CD4-positive, alpha-beta T cell (primary cell): ENCODE measurements at regions not wholly inside any gene's neighbourhood (a gene's known extent, or its start where the extent isn't known, plus 50 kb on each side); places are given as distances from the start of the nearest gene placed in this dataset.
"Not testable (repeated sequence)": the region's sequence is repeated elsewhere in the genome, so short reads cannot be mapped to it uniquely, and the experiment has no call there.

Source experiments
- ATAC-seq: fragments of 200-7000 bp; cut with Tn5 transposase; one replicate; pipeline ENCODE4 v1.10.0; 2022; ENCODE audit warnings: mild to moderate bottlenecking; ENCODE audit not compliant: poor library complexity
- CTCF ChIA-PET: fragments of 350-600 bp; sonication (Branson Sonifier 250); formaldehyde crosslinking; loops from one replicate; lab custom pipeline; 2021; ENCODE audit warnings: antibody characterized with exemption, inconsistent platforms; lab: Charles Lee
- POLR2A ChIA-PET: fragments of 350-600 bp; sonication (Branson Sonifier 250); formaldehyde crosslinking; loops from one replicate; lab custom pipeline; 2021; ENCODE audit warnings: antibody characterized with exemption, inconsistent platforms; lab: Charles Lee
- DNase-seq, 14 experiments: peaks; one replicate each; pipeline ENCODE4 v3.0.0-alpha.2; 2013 to 2020; ENCODE audit warnings: mixed read lengths in 2 of 14
- H3K27ac ChIP-seq, 2 donors: one replicate each; pipeline versions ENCODE4 v1.5.1 to v1.7.0; 2013; ENCODE audit warnings: low read length in 2 of 2, low read depth in 1 of 2, mild to moderate bottlenecking in 1 of 2
- H3K27me3 ChIP-seq, 2 experiments: 1 replicate in 1 of 2; 2 replicates in 1 of 2; pipeline versions ENCODE4 v1.6.1 to v1.7.0; 2013; ENCODE audit warnings: low read length in 2 of 2, control low read depth in 1 of 2, mild to moderate bottlenecking in 1 of 2, moderate library complexity in 1 of 2; ENCODE audit not compliant: insufficient read depth in 2 of 2, control insufficient read depth in 1 of 2
- H3K36me3 ChIP-seq: one replicate; pipeline ENCODE4 v1.6.1; 2013; ENCODE audit warnings: low read length, control low read depth; ENCODE audit not compliant: insufficient read depth
- H3K4me1 ChIP-seq: one replicate; pipeline ENCODE4 v1.6.1; 2013; ENCODE audit warnings: low read length, control low read depth; ENCODE audit not compliant: insufficient read depth
- H3K4me3 ChIP-seq: one replicate; pipeline ENCODE4 v1.5.1; 2013; ENCODE audit warnings: mild to moderate bottlenecking, low read length, moderate library complexity
- H3K9me3 ChIP-seq, 2 experiments: 1 replicate in 1 of 2; 2 replicates in 1 of 2; pipeline versions ENCODE4 v1.6.1 to v1.7.0; 2013; ENCODE audit warnings: low read length in 2 of 2, mild to moderate bottlenecking in 2 of 2, control low read depth in 1 of 2, moderate library complexity in 1 of 2; ENCODE audit not compliant: control insufficient read depth in 1 of 2, insufficient read depth in 1 of 2
- H3K27ac Mint-ChIP-seq: one replicate; pipeline ENCODE4 v1.8.0; 2020; ENCODE audit warnings: mixed read lengths
- H3K27me3 Mint-ChIP-seq: one replicate; pipeline ENCODE4 v1.8.0; 2021; ENCODE audit warnings: mixed read lengths
- H3K36me3 Mint-ChIP-seq: one replicate; pipeline ENCODE4 v1.8.0; 2021; ENCODE audit warnings: low read depth, mixed read lengths
- H3K4me1 Mint-ChIP-seq: one replicate; pipeline ENCODE4 v1.8.0; 2021; ENCODE audit warnings: low read depth, mixed read lengths
- H3K4me3 Mint-ChIP-seq: one replicate; pipeline ENCODE4 v1.8.0; 2020; ENCODE audit warnings: mild to moderate bottlenecking, mixed read lengths
- H3K9me3 Mint-ChIP-seq: one replicate; pipeline ENCODE4 v1.8.0; 2020; ENCODE audit warnings: mixed read lengths
- intact Hi-C, 2 experiments: fragments of 100-400 bp; cut with DNase I in 1 of 2; cut with micrococcal nuclease in 1 of 2; formaldehyde crosslinking; loops; one replicate each; pipeline versions ENCODE4 v1.15.1 to v1.9.0; 2023 to 2025; cut with DNase I, micrococcal nuclease
- TF ChIP-seq, protein P1 (sequence below): fragments of 200-600 bp; IDR thresholded peaks from one replicate; pipeline ENCODE4 v1.8.0; 2022; ENCODE audit warnings: antibody characterized with exemption, mild to moderate bottlenecking

DNA sequence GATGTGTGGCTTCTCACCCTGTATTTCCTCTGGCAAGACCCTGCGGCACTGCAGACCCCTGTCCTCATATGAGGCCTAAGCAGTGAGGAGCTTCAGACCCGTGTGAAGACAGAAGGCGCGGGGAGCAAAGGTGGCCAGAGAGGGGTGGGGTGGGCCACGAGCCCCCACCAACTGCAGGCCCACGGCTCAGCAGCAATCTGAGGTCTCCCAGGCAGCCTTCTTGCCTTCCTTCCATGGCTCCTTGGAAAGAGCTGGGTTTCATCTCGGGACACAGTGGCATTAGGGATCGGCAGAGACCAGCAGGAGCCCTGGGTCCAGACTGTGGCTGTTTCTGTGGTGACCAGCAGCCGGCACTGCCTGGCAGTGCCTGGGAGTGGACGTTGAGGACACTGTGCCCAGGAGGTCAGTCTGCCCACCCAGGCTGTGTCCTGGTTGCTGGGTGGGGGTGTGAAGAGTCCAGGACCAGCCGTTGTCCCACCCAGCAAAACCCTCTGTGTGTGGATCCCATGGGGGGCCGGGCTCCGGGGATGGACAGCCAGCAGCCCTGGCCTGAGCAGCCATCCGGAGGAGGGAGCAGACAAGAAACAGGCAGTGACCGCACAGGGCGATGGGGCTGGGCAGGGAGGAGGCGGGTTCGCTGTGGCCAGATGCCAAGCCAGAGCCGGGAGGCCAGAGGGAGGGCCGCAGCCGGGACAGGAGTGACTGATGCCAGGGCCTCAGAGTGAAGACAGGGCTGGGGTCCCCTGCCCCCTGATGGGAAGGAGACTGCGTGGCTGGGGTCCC, 73.8 kb downstream of the RRM2 start:
- H3K4me1 Mint-ChIP-seq = no peaks in the 10 kb centered on the region
- H3K27me3 Mint-ChIP-seq = no peaks in the 10 kb centered on the region
- H3K36me3 ChIP-seq = no peaks in the 10 kb centered on the region
- no peak overlapping the region for H3K4me3 Mint-ChIP-seq
- ATAC-seq (no peak), DNase-seq (no peak)
- ChIA-PET CTCF (no interaction called here), POLR2A (no interaction called here)
- H3K9me3 Mint-ChIP-seq = no peaks in the 10 kb centered on the region
- H3K9me3 ChIP-seq = peaks cover 0 to under 1% of the 10 kb centered on the region in 2 experiments
- H3K27ac Mint-ChIP-seq = no peak overlapping the region
- H3K4me3 ChIP-seq = no peak overlapping the region
- TF ChIP-seq, protein P1, sequence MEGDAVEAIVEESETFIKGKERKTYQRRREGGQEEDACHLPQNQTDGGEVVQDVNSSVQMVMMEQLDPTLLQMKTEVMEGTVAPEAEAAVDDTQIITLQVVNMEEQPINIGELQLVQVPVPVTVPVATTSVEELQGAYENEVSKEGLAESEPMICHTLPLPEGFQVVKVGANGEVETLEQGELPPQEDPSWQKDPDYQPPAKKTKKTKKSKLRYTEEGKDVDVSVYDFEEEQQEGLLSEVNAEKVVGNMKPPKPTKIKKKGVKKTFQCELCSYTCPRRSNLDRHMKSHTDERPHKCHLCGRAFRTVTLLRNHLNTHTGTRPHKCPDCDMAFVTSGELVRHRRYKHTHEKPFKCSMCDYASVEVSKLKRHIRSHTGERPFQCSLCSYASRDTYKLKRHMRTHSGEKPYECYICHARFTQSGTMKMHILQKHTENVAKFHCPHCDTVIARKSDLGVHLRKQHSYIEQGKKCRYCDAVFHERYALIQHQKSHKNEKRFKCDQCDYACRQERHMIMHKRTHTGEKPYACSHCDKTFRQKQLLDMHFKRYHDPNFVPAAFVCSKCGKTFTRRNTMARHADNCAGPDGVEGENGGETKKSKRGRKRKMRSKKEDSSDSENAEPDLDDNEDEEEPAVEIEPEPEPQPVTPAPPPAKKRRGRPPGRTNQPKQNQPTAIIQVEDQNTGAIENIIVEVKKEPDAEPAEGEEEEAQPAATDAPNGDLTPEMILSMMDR = no peak
- intact Hi-C loops = no loop called here
- H3K36me3 Mint-ChIP-seq = no peaks in the 10 kb centered on the region
- H3K4me1 ChIP-seq = no peaks in the 10 kb centered on the region
- H3K27me3 ChIP-seq = no peaks in the 10 kb centered on the region
- H3K27ac ChIP-seq = no peak overlapping the region

DNA sequence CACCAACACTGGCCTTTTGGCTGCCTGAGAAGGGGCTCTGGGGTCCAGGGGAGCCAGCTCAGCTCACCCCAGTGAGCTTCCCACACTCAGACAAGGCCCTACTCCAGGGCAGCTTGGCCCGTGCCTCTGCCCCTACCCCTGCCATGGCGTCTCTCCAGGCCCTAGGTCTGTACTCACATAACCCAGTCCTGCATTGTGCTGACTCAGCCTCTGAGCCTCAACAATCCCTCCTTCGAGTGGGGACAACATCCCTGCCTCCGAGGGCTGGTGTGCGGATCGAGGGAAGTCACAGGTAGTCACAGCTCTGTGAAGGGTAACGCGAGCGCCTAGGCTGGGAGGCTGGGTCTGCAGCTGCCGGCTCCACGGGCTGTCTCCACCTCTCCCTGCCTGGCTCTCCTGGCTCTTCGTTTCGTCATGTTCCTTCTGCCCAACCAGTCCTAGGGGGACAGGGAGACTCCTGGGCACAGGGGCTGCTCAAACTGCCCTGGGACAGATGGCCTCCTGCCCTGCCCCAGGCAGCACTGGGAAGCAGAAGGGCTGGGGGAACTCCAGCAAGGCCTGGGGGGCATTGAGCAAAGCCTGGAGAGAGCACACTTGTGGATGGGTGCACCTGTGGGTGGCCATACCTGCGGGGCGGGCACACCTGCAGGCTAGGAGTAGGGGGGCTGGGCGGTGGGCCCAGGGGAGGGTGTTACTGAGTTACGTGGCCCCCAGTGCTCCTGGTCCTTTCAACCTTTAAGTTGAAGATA, 74.6 kb downstream of the RRM2 start:
- ATAC-seq = no peak
- DNase-seq = no peak
- Mint-ChIP-seq H3K9me3 (no peaks in the 10 kb centered on the region), H3K4me1 (no peaks in the 10 kb centered on the region), H3K36me3 (no peaks in the 10 kb centered on the region), H3K4me3 (no peak overlapping the region), H3K27me3 (no peaks in the 10 kb centered on the region), H3K27ac (no peak overlapping the region)
- no peaks in the 10 kb centered on the region for H3K27me3 ChIP-seq
- no peak overlapping the region for H3K27ac ChIP-seq
- no peaks in the 10 kb centered on the region for H3K4me1 ChIP-seq
- H3K36me3 ChIP-seq = no peaks in the 10 kb centered on the region
- no peaks in the 10 kb centered on the region for H3K9me3 ChIP-seq
- CTCF ChIA-PET = no interaction called here
- TF ChIP-seq, protein P1 = no peak
- POLR2A ChIA-PET = no interaction called here
- intact Hi-C loops = no loop called here
- no peak overlapping the region for H3K4me3 ChIP-seq

- Histone ChIP-seq H3K9me3 (no peaks in the 10 kb centered on the region), H3K27me3 (no peaks in the 10 kb centered on the region), H3K27ac (no peak overlapping the region), H3K4me1 (no peaks in the 10 kb centered on the region), H3K4me3 (no peak overlapping the region), H3K36me3 (no peaks in the 10 kb centered on the region)
- intact Hi-C loops = no loop called here
- Mint-ChIP-seq H3K27me3 (no peaks in the 10 kb centered on the region), H3K9me3 (no peaks in the 10 kb centered on the region), H3K4me1 (no peaks in the 10 kb centered on the region), H3K36me3 (no peaks in the 10 kb centered on the region), H3K4me3 (no peak overlapping the region), H3K27ac (no peak overlapping the region)
- ATAC-seq (no peak), DNase-seq (no peak)
- CTCF ChIA-PET = no interaction called here
- POLR2A ChIA-PET = interaction anchor here (0.5 kb wide), 1 partner anchor 1801 kb away, joined by 3 read pairs; no protein-coding TSS in a partner anchor
- TF ChIP-seq, protein P1 = no peak
These were observed 75.1 kb downstream of the RRM2 start for GRCh38 chr2:10197697-10198076.

GRCh38 chr2:10198482-10198881, 75.9 kb downstream of the RRM2 start:
- H3K27me3 Mint-ChIP-seq, H3K4me1 ChIP-seq, H3K36me3 ChIP-seq, intact Hi-C loops, H3K9me3 ChIP-seq, H3K27me3 ChIP-seq, H3K27ac Mint-ChIP-seq, H3K4me3 Mint-ChIP-seq, H3K36me3 Mint-ChIP-seq, H3K4me1 Mint-ChIP-seq, H3K4me3 ChIP-seq, H3K27ac ChIP-seq, DNase-seq, ATAC-seq, H3K9me3 Mint-ChIP-seq: not testable (repeated sequence)
- ChIA-PET POLR2A (interaction anchor here (0.5 kb wide), 1 partner anchor 1800 kb away, joined by 3 read pairs; no protein-coding TSS in a partner anchor), CTCF (interaction anchor here (0.7 kb wide), 1 partner anchor 41 kb away, joined by 4 read pairs; no protein-coding TSS in a partner anchor)
